ENCODE measurements at regions not wholly inside any gene's neighbourhood (a gene's known extent, or its start where the extent isn't known, plus 50 kb on each side); places are given as distances from the start of the nearest gene placed in this dataset.
"Not testable (repeated sequence)": the region's sequence is repeated elsewhere in the genome, so short reads cannot be mapped to it uniquely, and the experiment has no call there.

DNA sequence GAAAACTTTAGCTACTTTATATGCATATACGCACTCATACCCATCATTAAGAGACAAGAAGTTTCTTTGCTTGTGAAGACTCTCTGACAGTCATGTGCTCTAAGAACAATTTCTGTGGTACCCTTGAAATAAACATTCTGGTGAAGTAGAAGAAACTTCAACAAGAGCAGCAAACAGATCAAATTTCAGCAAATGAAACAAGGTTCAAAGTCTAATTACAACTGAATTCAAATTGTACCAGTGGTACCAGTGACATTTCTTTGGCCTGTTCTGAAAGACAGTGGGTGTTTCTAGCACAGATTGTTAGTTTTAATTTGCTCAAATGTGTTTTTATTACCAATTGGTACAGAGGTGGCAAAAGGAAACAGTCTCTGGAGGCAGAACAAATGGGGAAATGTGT lies 391.0 kb downstream of the CHSY3 start:
- no peak for DNase-seq

DNA sequence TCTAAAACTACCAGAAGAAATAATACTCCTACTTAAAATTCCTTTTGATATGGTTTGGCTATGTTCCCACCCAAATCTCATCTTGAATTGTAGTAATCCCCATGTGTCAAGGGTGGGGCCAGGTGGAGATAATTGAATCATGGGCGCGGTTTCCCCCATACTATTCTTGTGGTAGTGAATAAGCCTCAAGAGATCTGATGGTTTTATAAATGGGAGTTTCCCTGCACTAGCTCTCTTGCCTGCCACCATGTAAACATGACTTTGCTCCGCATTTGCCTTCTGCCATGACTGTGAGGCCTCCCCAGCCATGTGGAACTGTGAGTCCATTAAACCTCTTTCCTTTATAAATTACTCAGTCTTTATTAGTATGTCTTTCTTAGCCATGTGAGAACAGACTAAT lies 390.5 kb downstream of the CHSY3 start:
- not testable (repeated sequence) for DNase-seq

DNA sequence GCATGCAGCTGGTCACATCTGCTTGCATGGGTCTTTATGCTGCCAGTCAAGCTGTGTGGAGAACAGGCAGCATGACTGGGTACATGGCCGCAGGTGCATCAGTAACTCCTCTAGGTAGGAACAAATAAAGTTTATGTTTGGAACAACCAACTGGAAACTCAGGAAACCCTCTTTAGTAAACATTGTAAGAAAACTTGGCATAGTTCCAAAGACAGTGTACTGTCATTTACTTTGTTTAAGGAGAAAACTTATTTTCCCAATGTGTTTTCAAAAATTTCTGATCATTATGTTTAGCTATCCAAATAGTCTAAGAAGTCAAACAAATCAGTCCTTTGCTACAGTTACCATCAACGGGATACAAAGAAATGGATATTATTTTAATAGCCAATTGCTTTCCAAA lies 386.0 kb downstream of the CHSY3 start:
- no peak for DNase-seq

DNA sequence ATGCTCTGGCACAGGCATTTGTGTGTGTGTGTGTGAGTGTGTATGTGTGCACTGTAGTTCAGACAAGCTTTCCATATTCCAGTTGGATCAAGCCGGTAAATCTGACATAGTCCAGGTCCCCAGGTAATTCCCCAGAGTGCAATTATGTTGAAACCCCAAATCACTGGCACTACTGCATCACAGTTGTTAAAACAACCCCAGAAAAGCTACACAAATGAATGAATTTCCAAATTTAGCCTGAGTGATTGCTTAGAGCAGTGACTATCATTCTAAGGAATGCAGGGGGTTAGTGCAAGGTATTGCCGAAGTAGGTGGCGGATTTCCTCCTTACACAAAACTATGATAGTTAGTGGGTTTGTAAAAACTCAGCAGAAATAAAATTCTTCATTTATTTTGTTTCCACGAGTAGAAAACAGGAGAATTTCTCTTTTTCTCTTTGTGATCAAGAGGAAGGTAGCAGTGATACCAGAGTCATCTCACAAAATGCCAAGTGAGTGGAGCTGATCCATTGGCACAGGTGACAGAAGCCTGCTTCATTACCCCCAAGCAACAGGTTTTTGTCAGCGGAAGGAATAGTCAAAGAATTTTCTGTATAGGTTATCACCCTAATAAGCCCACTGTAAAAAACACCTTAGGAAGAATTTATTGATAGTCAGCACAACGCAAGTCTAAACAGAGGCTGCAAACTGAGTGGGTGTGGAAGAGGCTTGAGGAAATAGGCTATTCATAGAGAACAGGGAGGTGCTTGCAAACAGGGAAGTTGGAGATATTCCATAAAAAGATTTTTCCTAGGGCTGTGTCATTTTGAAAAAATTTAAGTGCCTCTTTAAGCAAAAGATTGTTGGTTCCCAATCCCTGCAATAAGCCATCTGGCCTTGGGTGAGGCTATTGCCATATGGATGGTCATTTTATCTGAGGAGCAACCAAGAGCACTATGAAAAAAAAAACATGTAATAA lies 385.1 kb downstream of the CHSY3 start:
- no peak for DNase-seq

DNA sequence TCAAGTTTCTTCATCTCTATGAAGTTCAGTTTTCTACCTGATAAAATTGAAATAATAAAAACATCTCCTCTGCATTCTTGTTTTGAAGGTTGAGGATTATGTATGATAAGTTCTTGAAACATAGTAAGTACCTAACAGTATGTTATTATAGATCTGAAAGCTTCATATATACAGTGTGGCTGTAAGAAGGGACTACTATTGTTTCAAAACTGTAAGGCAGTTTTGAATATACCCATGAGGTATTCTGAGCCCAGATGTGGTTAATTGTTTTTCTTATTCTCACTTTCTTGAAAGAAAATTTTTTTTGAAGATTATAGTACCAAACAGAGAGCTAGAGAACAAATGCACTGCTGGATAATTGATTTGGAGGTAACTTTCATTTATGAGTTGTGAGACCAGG lies 383.2 kb downstream of the CHSY3 start:
- no peak for DNase-seq

DNA sequence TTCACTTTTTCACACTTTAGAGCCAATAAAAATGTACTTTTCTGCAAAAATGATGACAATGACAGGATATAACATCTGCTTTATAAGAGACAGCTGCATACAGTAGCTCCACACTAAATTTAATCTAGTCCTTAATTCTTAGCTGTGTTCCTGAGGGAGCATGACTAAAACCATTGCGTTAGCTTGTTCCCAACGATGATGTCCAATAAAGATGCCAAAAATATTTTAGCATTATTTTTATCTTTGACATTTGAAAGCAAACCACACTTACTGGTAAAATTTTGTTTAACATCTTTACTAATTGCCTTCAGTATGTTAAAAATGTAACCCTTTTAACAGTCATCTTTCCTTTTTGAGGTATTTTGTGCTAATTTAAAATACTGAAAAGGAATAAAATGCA lies 382.7 kb downstream of the CHSY3 start:
- DNase-seq = no peak

DNA sequence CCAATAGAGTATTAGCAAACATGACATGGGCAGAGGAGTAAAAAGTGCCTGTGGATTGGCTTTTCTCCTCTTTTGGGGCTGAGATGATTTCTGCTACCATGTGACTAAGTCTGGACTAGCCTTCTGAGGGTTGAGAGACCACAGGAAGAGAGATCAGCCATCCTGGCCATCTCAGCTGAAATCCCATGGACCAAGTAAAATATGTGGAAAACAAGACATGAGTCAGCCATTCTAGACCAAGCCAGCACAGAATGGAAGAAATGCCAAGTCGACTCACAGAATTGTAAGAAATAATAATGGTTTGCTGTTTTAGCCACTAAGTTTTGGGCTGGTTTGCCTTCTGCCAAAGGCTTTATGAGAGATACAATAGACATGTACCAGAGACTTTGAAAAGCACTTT lies 377.8 kb downstream of the CHSY3 start:
- DNase-seq = no peak

DNA sequence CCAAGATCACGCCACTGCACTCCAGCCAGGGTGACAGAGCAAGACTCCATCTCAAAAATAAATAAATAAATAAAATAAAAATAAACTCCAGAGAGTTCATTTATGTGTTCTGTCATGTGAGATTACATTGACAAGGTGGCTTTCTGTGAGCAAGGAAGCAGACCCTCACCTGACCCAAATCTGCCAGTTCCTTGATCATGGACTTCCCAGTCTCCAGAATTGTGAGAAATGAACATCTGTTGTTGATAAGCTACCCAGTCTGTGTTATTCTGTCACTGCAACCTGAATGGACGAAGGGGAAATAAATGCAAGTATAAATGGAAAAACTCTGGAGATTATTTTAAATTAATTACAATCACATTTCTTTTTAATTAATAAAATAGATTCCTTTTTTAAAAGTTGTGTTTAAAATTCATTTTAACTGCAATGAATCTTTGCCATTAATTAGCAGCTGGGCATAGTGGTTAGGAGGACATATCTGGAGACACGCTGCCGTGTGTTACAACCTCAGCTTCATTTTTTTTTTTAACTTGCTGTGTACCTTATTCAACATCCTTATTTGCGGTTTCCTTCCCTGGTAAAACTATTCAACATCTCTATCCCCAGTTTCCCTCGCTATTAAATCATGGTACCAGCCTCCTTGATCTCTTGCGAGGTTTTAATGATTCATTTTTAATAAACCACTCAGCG lies 376.4 kb downstream of the CHSY3 start:
- DNase-seq = no peak

DNA sequence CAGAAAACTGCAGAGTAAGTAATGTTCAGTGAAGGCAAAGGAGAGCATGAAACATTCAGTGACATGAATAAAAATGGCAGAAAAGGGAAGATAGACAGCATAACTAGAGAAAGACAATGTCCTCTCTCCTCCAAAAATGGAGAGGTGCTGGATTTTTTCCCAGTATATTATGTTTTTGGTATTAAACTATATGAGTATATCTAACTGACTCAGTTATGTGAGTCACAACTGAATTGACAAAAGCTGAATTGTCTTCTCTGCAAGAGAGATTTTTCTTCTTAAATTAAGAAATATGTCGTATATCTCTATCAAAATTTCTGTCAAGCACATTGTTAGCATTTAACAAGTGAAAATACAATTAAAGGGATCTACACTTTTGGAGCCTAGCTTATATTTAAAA lies 375.1 kb downstream of the CHSY3 start:
- no peak for DNase-seq

DNA sequence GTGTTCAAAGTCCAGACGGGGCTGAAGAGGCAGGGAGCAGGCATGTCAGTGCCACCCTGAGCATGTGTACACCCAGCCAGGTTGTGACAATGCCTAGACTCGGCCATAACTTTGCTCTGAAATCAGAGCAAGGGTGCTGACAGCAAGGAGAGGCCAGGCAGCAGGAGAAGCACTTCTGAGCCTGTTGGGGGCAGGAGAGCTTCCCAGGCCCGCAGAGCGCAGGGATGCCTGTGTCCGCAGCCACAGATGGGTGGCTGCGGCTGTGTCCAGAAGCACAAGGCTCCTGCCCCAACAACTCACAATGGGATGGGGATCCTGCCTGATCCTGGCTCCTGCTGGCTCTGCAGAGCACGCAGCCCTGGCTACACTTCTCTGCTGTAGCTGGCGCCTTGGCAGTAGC lies 373.9 kb downstream of the CHSY3 start:
- DNase-seq = no peak

DNA sequence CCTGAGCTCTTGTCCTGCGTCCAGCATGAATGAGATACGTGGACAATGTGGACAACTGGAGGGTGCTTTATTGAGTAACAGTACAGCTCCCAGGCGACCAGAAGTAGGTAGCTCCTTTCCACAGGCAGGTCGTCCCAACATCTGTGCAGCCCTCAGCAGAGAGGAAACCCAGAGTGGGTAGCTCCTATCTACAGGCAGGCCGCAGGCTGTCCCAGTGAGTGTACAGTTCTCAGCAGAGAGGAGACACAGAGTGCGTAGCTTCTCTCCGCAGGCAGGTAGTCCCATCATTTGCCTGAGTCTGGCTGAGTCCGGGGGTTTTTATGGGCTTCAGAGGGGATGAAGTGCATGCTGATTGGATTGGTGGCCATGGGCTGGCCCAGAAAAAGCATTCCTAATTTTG lies 373.3 kb downstream of the CHSY3 start:
- no peak for DNase-seq

DNA sequence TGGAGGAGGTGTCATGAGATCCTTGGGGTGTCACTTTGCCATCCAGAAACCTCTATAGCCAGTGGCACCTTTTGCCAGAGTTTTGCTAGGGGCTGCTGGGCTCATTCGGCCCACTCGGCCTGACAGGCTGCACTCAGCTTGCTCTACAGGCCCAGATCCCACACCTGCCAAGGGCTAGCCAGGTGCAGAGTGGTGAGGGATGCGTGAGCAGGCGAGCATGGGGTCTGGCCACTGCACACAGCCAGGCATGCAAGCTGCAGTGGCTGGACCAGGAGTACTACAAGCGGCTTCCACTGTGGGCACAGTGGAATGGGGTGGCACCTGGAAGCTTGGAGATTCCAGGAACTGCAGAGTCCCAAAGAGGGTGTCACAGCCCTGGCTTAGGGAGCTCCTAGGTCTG lies 372.7 kb downstream of the CHSY3 start:
- no peak for DNase-seq

DNA sequence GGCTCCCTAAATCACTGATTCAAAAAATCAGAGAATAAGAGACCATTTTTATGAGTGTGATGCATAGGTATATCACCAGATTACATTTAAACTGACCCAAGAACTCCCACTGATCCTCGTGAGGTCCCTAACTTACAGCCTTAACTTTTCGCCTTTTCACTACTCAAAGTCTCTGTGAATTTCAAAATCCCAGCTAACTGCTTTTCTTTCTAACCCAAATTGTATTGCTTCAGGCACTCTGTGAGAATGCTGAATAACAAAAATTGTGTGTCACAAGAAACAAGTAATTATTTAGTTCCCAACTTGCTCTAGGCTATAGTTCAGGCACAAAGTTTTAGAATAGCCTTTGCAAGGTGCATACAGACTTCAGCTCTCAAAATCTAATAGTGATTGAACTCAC lies 368.6 kb downstream of the CHSY3 start:
- no peak for DNase-seq

DNA sequence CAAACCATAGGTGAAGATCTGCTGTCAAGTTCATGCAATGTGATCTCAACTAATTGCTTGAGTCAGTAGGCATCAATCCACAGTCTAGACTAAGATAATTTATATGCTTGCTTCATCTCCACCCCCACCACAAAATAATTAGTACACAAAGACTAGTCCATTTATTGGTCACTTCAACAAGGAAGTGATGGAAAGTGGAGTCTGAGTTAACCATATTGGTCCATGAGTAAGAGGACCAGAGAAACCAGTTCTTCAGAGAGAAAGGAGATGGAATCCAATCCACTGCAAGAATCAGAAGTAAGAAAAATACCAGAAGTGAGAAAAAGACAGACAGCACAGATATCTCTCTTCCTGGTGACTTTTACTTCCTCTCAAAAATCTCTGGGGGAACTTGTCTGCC lies 366.5 kb downstream of the CHSY3 start:
- no peak for DNase-seq

DNA sequence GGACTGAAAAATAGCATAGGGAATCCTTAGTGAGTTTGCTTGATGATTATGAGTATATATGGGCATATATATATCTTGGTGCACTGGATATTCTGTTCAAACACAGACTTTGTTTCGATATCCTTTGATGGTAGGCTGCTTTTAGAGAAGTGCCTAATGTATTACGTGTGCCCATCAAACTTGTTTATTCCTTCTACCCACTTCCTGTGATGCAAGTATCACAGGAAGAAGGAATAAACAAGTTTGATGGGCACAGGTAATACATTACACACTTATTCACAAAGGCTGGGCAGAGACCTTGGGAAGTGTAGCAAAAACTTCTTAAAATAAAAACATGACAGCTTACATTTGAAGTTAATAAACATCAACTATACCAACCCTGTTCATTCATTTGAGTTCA lies 364.2 kb downstream of the CHSY3 start:
- no peak for DNase-seq

DNA sequence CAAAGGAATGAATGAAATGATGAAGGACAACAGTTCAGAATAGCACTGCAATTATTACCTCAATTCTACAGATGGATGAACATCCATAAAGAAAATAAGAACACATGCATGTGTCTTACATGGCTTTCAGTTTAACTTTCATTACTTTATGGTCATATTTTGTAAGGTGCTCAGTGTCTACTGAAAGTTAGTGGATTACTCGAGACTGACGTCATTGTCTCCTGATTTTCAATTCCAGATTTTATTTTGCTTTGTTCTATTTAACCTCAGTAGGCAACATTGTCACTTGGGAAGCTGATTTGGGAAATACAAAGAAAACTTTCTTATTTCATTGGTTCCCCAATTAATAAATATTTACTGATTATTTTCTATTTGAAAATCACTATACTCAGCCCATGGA lies 363.7 kb downstream of the CHSY3 start:
- no peak for DNase-seq

DNA sequence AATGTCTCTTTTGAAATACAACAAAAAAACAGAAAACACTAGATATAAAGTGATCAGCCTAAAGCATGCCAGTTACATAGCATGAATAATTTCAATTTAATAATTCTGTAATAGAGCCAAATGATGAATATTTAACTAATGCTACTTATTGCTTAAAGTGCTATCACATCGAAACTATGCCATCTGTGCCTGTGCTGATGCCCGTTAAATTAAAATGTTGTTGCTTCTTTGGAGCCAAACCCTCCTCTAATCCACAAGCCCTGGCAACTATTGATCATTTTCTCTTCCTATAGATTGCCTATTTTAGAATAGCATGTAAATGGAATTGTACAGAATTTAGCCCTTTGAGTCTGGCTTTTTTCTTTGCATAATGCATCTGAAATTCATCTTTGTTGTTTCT lies 356.2 kb downstream of the CHSY3 start:
- no peak for DNase-seq

DNA sequence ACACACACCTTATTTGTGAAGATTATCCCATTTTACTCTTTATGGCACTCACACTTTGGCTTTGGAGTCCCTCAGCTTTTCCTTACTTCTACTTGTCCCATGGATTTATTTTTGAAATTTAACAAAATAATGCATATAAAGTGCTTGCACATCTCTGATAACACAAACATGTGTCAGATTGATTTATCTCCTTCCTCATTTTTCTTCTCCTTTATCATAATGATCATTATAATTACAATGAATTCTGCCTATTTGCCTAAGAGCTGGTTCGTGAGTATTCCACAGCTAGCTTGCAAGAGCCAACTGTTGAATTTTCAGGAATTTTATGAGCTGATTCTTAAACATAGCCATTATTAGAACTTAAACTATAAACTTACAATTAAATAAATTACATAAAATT lies 347.7 kb downstream of the CHSY3 start:
- no peak for DNase-seq

DNA sequence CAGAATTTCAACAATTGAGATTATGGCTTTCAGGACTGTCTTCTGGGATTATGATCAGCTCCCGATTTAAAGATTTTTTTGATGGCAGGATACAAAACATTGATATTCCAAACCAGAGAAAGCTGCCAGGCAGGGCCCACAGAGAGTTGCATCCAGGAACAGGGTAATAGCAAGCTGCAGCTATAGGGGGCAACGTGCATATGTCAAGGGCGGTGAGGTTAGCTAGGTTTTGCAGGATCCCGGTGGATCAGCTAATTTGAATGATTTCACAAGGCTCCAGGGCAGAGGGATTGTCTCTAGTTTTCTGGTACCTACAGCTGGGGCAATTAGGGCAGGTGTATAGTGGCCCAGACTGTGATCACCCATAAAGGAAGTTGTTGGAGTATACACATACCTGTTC lies 339.4 kb downstream of the CHSY3 start:
- no peak for DNase-seq

DNA sequence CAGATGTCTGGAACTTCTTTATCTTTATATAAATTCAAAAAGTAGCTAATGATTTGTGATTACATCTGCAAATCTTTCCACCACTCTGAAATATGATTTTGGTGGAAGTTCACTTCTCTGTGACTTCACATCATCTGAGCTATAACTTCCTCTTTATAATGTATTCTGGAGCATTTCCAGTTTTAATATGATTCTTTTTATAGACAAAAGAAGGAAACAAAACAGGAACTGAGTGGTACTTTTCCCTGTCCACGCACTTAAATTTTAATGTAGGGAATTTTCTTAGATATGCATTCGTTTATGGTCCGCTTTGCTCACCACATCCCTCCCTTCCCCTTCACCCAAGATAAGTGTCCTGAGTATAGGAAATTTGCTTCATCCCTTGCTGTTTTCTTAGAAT lies 333.5 kb downstream of the CHSY3 start:
- no peak for DNase-seq
